HepG2 (cell line): ENCODE measurements at regions not wholly inside any gene's neighbourhood (a gene's known extent, or its start where the extent isn't known, plus 50 kb on each side); places are given as distances from the start of the nearest gene placed in this dataset.

Experiments used
- ATAC-seq: fragments of 200-7000 bp; cut with Tn5 transposase; 3 replicates; pipeline ENCODE4 v1.9.1; 2020; ENCODE audit warnings: mild to moderate bottlenecking, moderate library complexity
- BruUV-seq: library from RNA; stranded (reverse); fragments of 400-500 nt; replicated peaks from 2 replicates; lab custom pipeline; 2021; lab: Mats Ljungman, UMichigan
- CTCF ChIA-PET: fragments of 300-600 bp; formaldehyde crosslinking; extraction: SDS; loops from one replicate; lab custom pipeline; 2021; ENCODE audit warnings: low total read pairs, inconsistent platforms, low intra/inter-chr PET ratio; lab: Yijun Ruan, JAX
- POLR2A ChIA-PET: fragments of 350-600 bp; sonication (Branson Sonifier 250); formaldehyde crosslinking; loops from one replicate; lab custom pipeline; 2020; ENCODE audit warnings: antibody characterized with exemption, inconsistent platforms; lab: Yijun Ruan, JAX
- DNase-seq: peaks from one replicate; pipeline ENCODE4 v3.0.0-alpha.2; 2015; ENCODE audit warnings: low spot score
- FAIRE-seq: peaks from 3 replicates; lab custom pipeline; 2011; peaks lifted over from hg19 to GRCh38; lab: Jason Lieb, UNC
- H2AFZ ChIP-seq: one replicate; pipeline ENCODE4 v1.6.1; 2011; ENCODE audit warnings: low read length, inconsistent platforms
- H3K27ac ChIP-seq: fragments of 300-600 bp; 3 replicates; pipeline ENCODE4 v1.8.0; 2011; ENCODE audit warnings: mixed run types, mild to moderate bottlenecking, mixed read lengths, low read length, inconsistent platforms; ENCODE audit not compliant: insufficient read depth; ENCODE audit errors: extremely low read length
- H3K27me3 ChIP-seq, 2 experiments: fragments of 200-600 bp in 1 of 2; 2 replicates in 1 of 2; 3 replicates in 1 of 2; pipeline versions ENCODE4 v1.6.0 to v1.8.0; 2011; ENCODE audit warnings: low read length in 2 of 2, mild to moderate bottlenecking in 2 of 2, moderate library complexity in 2 of 2, inconsistent platforms in 1 of 2; ENCODE audit not compliant: insufficient read depth in 2 of 2, control insufficient read depth in 1 of 2
- H3K36me3 ChIP-seq, 2 experiments: fragments of 200-600 bp in 1 of 2; replicated peaks in 1 of 2; 2 replicates in 1 of 2; 3 replicates in 1 of 2; pipeline versions ENCODE4 v1.5.1 to v1.8.0; 2011; ENCODE audit warnings: low read length in 2 of 2, inconsistent platforms in 1 of 2; ENCODE audit not compliant: insufficient read depth in 2 of 2, control insufficient read depth in 1 of 2
- H3K4me1 ChIP-seq: 2 replicates; pipeline ENCODE4 v1.5.1; 2012; ENCODE audit warnings: low read length, inconsistent platforms; ENCODE audit not compliant: insufficient read depth
- H3K4me2 ChIP-seq: 2 replicates; pipeline ENCODE4 v1.6.0; 2011; ENCODE audit warnings: low read depth, low read length, inconsistent platforms
- H3K4me3 ChIP-seq, 3 experiments: fragments of 200-600 bp in 1 of 3; sonication (generic), shearing (Covaris generic) in 1 of 3; replicated peaks in 1 of 3; 2 replicates each; pipeline ENCODE4 v1.5.1; 2011 to 2016; ENCODE audit warnings: low read length in 3 of 3, inconsistent platforms in 2 of 3, low read depth in 2 of 3, mild to moderate bottlenecking in 2 of 3, control low read depth in 1 of 3, mixed read lengths in 1 of 3; ENCODE audit not compliant: insufficient read depth in 1 of 3
- H3K79me2 ChIP-seq: one replicate; pipeline ENCODE4 v1.6.1; 2011; ENCODE audit warnings: low read length, inconsistent platforms; ENCODE audit not compliant: insufficient read depth
- H3K9ac ChIP-seq: 2 replicates; pipeline ENCODE4 v1.6.0; 2011; ENCODE audit warnings: mild to moderate bottlenecking, low read depth, low read length, inconsistent platforms; ENCODE audit not compliant: insufficient read depth
- H3K9me3 ChIP-seq: 2 replicates; pipeline ENCODE4 v1.5.1; 2012; ENCODE audit warnings: mild to moderate bottlenecking, low read length
- H4K20me1 ChIP-seq: 2 replicates; pipeline ENCODE4 v1.6.0; 2011; ENCODE audit warnings: inconsistent platforms, mild to moderate bottlenecking, low read length, moderate library complexity; ENCODE audit not compliant: insufficient read depth
- ATF7 ChIP-seq, 2 experiments: fragments of 450-650 bp in 1 of 2; sonication (generic) in 1 of 2; formaldehyde crosslinking in 1 of 2; IDR thresholded peaks; 2 replicates each; pipeline versions ENCODE4 v1.4.0 to v1.6.1; 2016 to 2020; ENCODE audit warnings: antibody characterized with exemption in 1 of 2, mild to moderate bottlenecking in 1 of 2, missing genetic modification reagents in 1 of 2
- CREM ChIP-seq, 2 experiments: sonication (generic) in 1 of 2; formaldehyde crosslinking in 1 of 2; IDR thresholded peaks; 2 replicates each; pipeline versions ENCODE4 v1.4.0 to v1.6.1; 2016 to 2020; ENCODE audit warnings: antibody characterized with exemption in 1 of 2, mild to moderate bottlenecking in 1 of 2, missing genetic modification reagents in 1 of 2
- KAT2B ChIP-seq: fragments of 150-350 bp; IDR thresholded peaks from 2 replicates; pipeline ENCODE4 v1.6.1; 2014; ENCODE audit warnings: low read depth, low read length, borderline replicate concordance
- NFIB ChIP-seq: sonication (generic); formaldehyde crosslinking; IDR thresholded peaks from 2 replicates; pipeline ENCODE4 v1.9.0; 2021; ENCODE audit warnings: missing genetic modification reagents, mild to moderate bottlenecking, borderline replicate concordance
- RFX1 ChIP-seq: fragments of 450-650 bp; IDR thresholded peaks from 2 replicates; pipeline ENCODE4 v1.6.1; 2017
- SAFB2 ChIP-seq: sonication (generic); formaldehyde crosslinking; IDR thresholded peaks from 2 replicates; pipeline ENCODE4 v1.5.1; 2020; ENCODE audit warnings: missing genetic modification reagents, low read depth, mild to moderate bottlenecking, borderline replicate concordance
- ZFP36 ChIP-seq: fragments of 150-350 bp; IDR thresholded peaks from 2 replicates; pipeline ENCODE4 v1.6.1; 2018; ENCODE audit warnings: borderline replicate concordance, low read length, low read depth; ENCODE audit not compliant: partially characterized antibody
- ZMAT3 ChIP-seq: sonication (generic); formaldehyde crosslinking; conservative IDR thresholded peaks from 2 replicates; pipeline ENCODE4 v1.7.0; 2021; ENCODE audit warnings: missing genetic modification reagents
- WGBS: methylation state at CpG from one replicate; pipeline ENCODE4 v1.1.6; 2017; ENCODE audit warnings: low lambda C conversion rate; 5-methylcytosine and 5-hydroxymethylcytosine counted together
- in situ Hi-C: cut with HindIII; loops from 2 replicates; pipeline ENCODE4 v1.10.0; 2017; ENCODE audit warnings: low pct_unique_long_range_greater_than_20kb; ENCODE audit not compliant: extremely low pct_ligation_motif_present
- intact Hi-C: fragments of 100-400 bp; cut with micrococcal nuclease; formaldehyde crosslinking; loops from one replicate; pipeline ENCODE4 v1.10.0; 2022; ENCODE audit not compliant: unreplicated experiment
- TF ChIP-seq, protein P1 (sequence below): conservative IDR thresholded peaks from 2 replicates; pipeline ENCODE4 v1.6.1; 2018; ENCODE audit warnings: missing genetic modification reagents
- TF ChIP-seq, protein P2 (sequence below): sonication (generic); formaldehyde crosslinking; IDR thresholded peaks from 2 replicates; pipeline ENCODE4 v1.8.0; 2022; ENCODE audit warnings: mild to moderate bottlenecking, missing genetic modification reagents, moderate library complexity

- 47% methylated on average over 2 of the region's 2 CpGs for WGBS
- intact Hi-C loops = no loop called here
- BruUV-seq = no TSS peak
- no peak for DNase-seq
- H4K20me1 ChIP-seq = no peaks in the 10 kb centered on the region
- no peaks in the 10 kb centered on the region for H3K79me2 ChIP-seq
- H3K9me3 ChIP-seq = no peaks in the 10 kb centered on the region
- no peaks in the 10 kb centered on the region for H3K27me3 ChIP-seq
- H3K9ac ChIP-seq = no peak overlapping the region
- no peak overlapping the region for H3K4me2 ChIP-seq
- no peak for TF ChIP-seq NFIB (CRISPR knock-in tag)
- no peak for TF ChIP-seq RFX1
- TF ChIP-seq, protein P1, sequence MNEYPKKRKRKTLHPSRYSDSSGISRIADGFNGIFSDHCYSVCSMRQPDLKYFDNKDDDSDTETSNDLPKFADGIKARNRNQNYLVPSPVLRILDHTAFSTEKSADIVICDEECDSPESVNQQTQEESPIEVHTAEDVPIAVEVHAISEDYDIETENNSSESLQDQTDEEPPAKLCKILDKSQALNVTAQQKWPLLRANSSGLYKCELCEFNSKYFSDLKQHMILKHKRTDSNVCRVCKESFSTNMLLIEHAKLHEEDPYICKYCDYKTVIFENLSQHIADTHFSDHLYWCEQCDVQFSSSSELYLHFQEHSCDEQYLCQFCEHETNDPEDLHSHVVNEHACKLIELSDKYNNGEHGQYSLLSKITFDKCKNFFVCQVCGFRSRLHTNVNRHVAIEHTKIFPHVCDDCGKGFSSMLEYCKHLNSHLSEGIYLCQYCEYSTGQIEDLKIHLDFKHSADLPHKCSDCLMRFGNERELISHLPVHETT = no peak
- no peak for TF ChIP-seq ZFP36
- no peak for TF ChIP-seq ATF7 (IDR thresholded peaks at IDR 0.05)
- TF ChIP-seq ATF7 (CRISPR knock-in tag; IDR thresholded peaks at IDR 0.05) = no peak
- no peak for TF ChIP-seq ZMAT3 (CRISPR knock-in tag)
- no peak for TF ChIP-seq SAFB2 (CRISPR knock-in tag)
- TF ChIP-seq, protein P2, sequence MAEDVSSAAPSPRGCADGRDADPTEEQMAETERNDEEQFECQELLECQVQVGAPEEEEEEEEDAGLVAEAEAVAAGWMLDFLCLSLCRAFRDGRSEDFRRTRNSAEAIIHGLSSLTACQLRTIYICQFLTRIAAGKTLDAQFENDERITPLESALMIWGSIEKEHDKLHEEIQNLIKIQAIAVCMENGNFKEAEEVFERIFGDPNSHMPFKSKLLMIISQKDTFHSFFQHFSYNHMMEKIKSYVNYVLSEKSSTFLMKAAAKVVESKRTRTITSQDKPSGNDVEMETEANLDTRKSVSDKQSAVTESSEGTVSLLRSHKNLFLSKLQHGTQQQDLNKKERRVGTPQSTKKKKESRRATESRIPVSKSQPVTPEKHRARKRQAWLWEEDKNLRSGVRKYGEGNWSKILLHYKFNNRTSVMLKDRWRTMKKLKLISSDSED = no peak
- no peak for TF ChIP-seq CREM (IDR thresholded peaks at IDR 0.05)
- no peak for TF ChIP-seq CREM (CRISPR knock-in tag; IDR thresholded peaks at IDR 0.05)
- no peak for TF ChIP-seq KAT2B
- ChIA-PET POLR2A (no interaction called here), CTCF (no interaction called here)
- H3K27ac ChIP-seq = no peak overlapping the region
- no peak for FAIRE-seq
- no peak overlapping the region for H2AFZ ChIP-seq
- H3K4me3 ChIP-seq = no peak overlapping the region
- H3K36me3 ChIP-seq = no peaks in the 10 kb centered on the region
- no peak for ATAC-seq
- no peaks in the 10 kb centered on the region for H3K4me1 ChIP-seq
- in situ Hi-C loops = no loop called here
Measured at GRCh38 chr7:46281071-46281470, 360.0 kb upstream of the IGFBP3 start.
